Upper lobe of left lung (tissue), 4 donors: ENCODE measurements at regions not wholly inside any gene's neighbourhood (a gene's known extent, or its start where the extent isn't known, plus 50 kb on each side); places are given as distances from the start of the nearest gene placed in this dataset.

ENCODE experiments used
- CTCF ChIP-seq, 6 experiments: fragments of 450-650 bp in 4 of 6; fragments of 200-600 bp in 2 of 6; sonication (generic) in 2 of 6; IDR thresholded peaks; one replicate each; pipeline ENCODE4 v1.5.1; 2016 to 2019; ENCODE audit warnings: antibody characterized with exemption in 6 of 6
- EP300 ChIP-seq, 4 donors: sonication (generic); formaldehyde crosslinking; IDR thresholded peaks; one replicate each; pipeline ENCODE4 v1.5.1; 2017; ENCODE audit warnings: antibody characterized with exemption in 4 of 4, control low read depth in 2 of 4
- POLR2A ChIP-seq, 4 donors: fragments of 450-650 bp; IDR thresholded peaks; one replicate each; pipeline ENCODE4 v1.5.1; 2016 to 2017; ENCODE audit warnings: antibody characterized with exemption in 4 of 4, mild to moderate bottlenecking in 2 of 4
- POLR2AphosphoS5 ChIP-seq, 2 donors: sonication (generic); formaldehyde crosslinking; IDR thresholded peaks; one replicate each; pipeline ENCODE4 v1.5.1; 2017; ENCODE audit warnings: antibody characterized with exemption in 2 of 2

DNA sequence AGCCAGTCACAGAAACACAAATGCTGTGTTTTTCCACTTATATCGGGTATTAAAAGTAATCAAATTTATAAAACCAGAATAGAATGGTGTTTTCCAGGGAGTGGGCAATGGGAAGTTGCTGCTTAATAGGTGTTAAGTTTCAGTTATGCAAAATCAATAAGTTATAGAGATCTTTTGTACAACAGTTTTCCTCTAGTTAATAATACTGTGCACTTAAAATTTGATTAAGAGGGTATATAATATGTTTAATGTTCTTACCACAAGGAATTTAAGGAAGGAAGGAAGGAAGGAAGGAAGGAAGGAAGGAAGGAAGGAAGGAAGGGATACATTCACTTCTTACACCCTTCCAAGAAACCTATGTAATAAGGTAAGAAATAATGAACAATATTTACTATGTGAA is 867.7 kb upstream of the CDH6 start:
- TF ChIP-seq CTCF (IDR thresholded peaks at IDR 0.05) (no peak), POLR2A (IDR thresholded peaks at IDR 0.05) (no peak), POLR2AphosphoS5 (IDR thresholded peaks at IDR 0.05) (no peak), EP300 (IDR thresholded peaks at IDR 0.05) (no peak)
